ENCODE measurements at regions not wholly inside any gene's neighbourhood (a gene's known extent, or its start where the extent isn't known, plus 50 kb on each side); places are given as distances from the start of the nearest gene placed in this dataset.

GRCh38 chr2:19027626-19028025, 330.8 kb downstream of the OSR1 start:
- POLR2A ChIA-PET (ENCODE audit: unreplicated experiment), result no interaction called here
- Histone ChIP-seq H3K4me3 (ENCODE audit: low read length) (no peak overlapping the region), H3K4me2 (ENCODE audit: low read length) (no peak overlapping the region), H2AFZ (ENCODE audit: low read length) (no peak overlapping the region), H3K79me2 (ENCODE audit: low read length) (no peaks in the 10 kb centered on the region), H3K9ac (ENCODE audit: low read length) (no peak overlapping the region), H3K9me2 (replicated peaks; ENCODE audit: low read length) (no peaks in the 10 kb centered on the region), H3K4me1 (ENCODE audit: insufficient read depth, low read length) (no peaks in the 10 kb centered on the region), H3K9me3 (ENCODE audit: low read length) (no peaks in the 10 kb centered on the region), H3K27ac (ENCODE audit: low read length) (no peak overlapping the region), H3K27me3 (ENCODE audit: low read length) (no peaks in the 10 kb centered on the region), H3F3A (ENCODE audit: low read length, unreplicated experiment) (no peaks in the 10 kb centered on the region), H3K36me3 (ENCODE audit: low read depth, low read length) (no peaks in the 10 kb centered on the region), H4K20me1 (ENCODE audit: low read length) (no peaks in the 10 kb centered on the region)
- DNase-seq (no peak), ATAC-seq (no peak)
- CTCF ChIA-PET, result no interaction called here
- no peak for TF ChIP-seq CTCF (conservative IDR thresholded peaks at IDR 0.05; ENCODE audit: low read depth, low read length)
- no peak for TF ChIP-seq EZH2phosphoT487 (IDR thresholded peaks at IDR 0.05; ENCODE audit: borderline replicate concordance, low read length)
- TF ChIP-seq EZH2 (IDR thresholded peaks at IDR 0.05; ENCODE audit: low read length, unreplicated experiment), result no peak
- BruUV-seq (replicated peaks), result no TSS peak
- intact Hi-C loops (cut with micrococcal nuclease), result no loop called here

DNA sequence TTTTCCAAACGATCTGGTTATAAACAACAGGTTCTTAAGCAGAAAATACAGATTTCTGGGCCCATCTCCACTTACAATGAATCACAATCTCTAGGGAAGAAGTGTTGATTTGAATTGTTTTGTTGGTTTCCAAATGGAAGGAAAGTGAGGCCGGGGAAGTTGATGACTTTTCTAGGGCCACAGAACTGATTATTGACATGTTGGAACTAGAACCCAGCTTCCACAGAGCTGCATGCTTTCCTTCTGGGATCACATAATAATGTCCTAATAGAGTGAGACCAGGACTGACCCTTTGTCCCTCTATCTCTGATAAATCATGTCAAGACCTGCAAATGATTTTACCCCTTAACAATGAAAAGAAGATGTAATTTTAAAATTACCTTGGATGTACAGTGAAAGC, 332.2 kb downstream of the OSR1 start:
- Histone ChIP-seq H3K9me2 (replicated peaks; ENCODE audit: low read length) (no peaks in the 10 kb centered on the region), H3K27ac (ENCODE audit: low read length) (no peak overlapping the region), H3K4me2 (ENCODE audit: low read length) (no peak overlapping the region), H3K79me2 (ENCODE audit: low read length) (no peaks in the 10 kb centered on the region), H3K9me3 (ENCODE audit: low read length) (no peaks in the 10 kb centered on the region), H3K4me1 (ENCODE audit: insufficient read depth, low read length) (peaks cover under 1% of the 10 kb centered on the region; the same call in 1 of the 2 replicates), H3K36me3 (ENCODE audit: low read depth, low read length) (no peaks in the 10 kb centered on the region), H3K9ac (ENCODE audit: low read length) (no peak overlapping the region), H3K4me3 (ENCODE audit: low read length) (no peak overlapping the region), H2AFZ (ENCODE audit: low read length) (no peak overlapping the region), H3K27me3 (ENCODE audit: low read length) (no peaks in the 10 kb centered on the region), H3F3A (ENCODE audit: low read length, unreplicated experiment) (no peaks in the 10 kb centered on the region), H4K20me1 (ENCODE audit: low read length) (no peaks in the 10 kb centered on the region)
- intact Hi-C loops (cut with micrococcal nuclease), result no loop called here
- BruUV-seq (replicated peaks), result no TSS peak
- ChIA-PET POLR2A (ENCODE audit: unreplicated experiment) (no interaction called here), CTCF (no interaction called here)
- TF ChIP-seq EZH2phosphoT487 (IDR thresholded peaks at IDR 0.05; ENCODE audit: borderline replicate concordance, low read length) (no peak), EZH2 (IDR thresholded peaks at IDR 0.05; ENCODE audit: low read length, unreplicated experiment) (no peak), CTCF (conservative IDR thresholded peaks at IDR 0.05; ENCODE audit: low read depth, low read length) (no peak)
- ATAC-seq, result no peak
- DNase-seq, result no peak

- no peak overlapping the region for H3K9ac ChIP-seq (ENCODE audit: low read length)
- ATAC-seq (no peak), DNase-seq (no peak)
- ChIA-PET POLR2A (ENCODE audit: unreplicated experiment) (no interaction called here), CTCF (no interaction called here)
- no peaks in the 10 kb centered on the region for H3K9me3 ChIP-seq (ENCODE audit: low read length)
- intact Hi-C loops (cut with micrococcal nuclease), result no loop called here
- no peaks in the 10 kb centered on the region for H3K27me3 ChIP-seq (ENCODE audit: low read length)
- no peak overlapping the region for H3K27ac ChIP-seq (ENCODE audit: low read length)
- BruUV-seq (replicated peaks), result no TSS peak
- H3K36me3 ChIP-seq (ENCODE audit: low read depth, low read length), result no peaks in the 10 kb centered on the region
- no peaks in the 10 kb centered on the region for H4K20me1 ChIP-seq (ENCODE audit: low read length)
- TF ChIP-seq EZH2phosphoT487 (IDR thresholded peaks at IDR 0.05; ENCODE audit: borderline replicate concordance, low read length), result no peak
- TF ChIP-seq EZH2 (IDR thresholded peaks at IDR 0.05; ENCODE audit: low read length, unreplicated experiment), result no peak
- TF ChIP-seq CTCF (conservative IDR thresholded peaks at IDR 0.05; ENCODE audit: low read depth, low read length), result no peak
- H3F3A ChIP-seq (ENCODE audit: low read length, unreplicated experiment), result no peaks in the 10 kb centered on the region
- no peak overlapping the region for H2AFZ ChIP-seq (ENCODE audit: low read length)
- peaks cover 9% of the 10 kb centered on the region; the same call in 1 of the 2 replicates for H3K4me1 ChIP-seq (ENCODE audit: insufficient read depth, low read length)
- H3K4me3 ChIP-seq (ENCODE audit: low read length), result no peak overlapping the region
- H3K4me2 ChIP-seq (ENCODE audit: low read length), result no peak overlapping the region
- no peaks in the 10 kb centered on the region for H3K9me2 ChIP-seq (replicated peaks; ENCODE audit: low read length)
- H3K79me2 ChIP-seq (ENCODE audit: low read length), result no peaks in the 10 kb centered on the region
Observed at GRCh38 chr2:19022334-19022733, 336.1 kb downstream of the OSR1 start.
